HG02588 (cell line): ENCODE measurements at regions not wholly inside any gene's neighbourhood (a gene's known extent, or its start where the extent isn't known, plus 50 kb on each side); places are given as distances from the start of the nearest gene placed in this dataset.
A peak's percentile ranks its signal among the peaks of the same experiment; 100 is the strongest.
"Not testable (repeated sequence)": the region's sequence is repeated elsewhere in the genome, so short reads cannot be mapped to it uniquely, and the experiment has no call there.

Experiments
- ATAC-seq: cut with Tn5 transposase; IDR thresholded peaks from one replicate; pipeline ENCODE4 v1.9.1; 2021; ENCODE audit warnings: mild to moderate bottlenecking, moderate library complexity; ENCODE audit not compliant: unreplicated experiment

GRCh38 chrY:7881696-7882095, 970.1 kb upstream of the AMELY start:
- ATAC-seq: no peak

GRCh38 chrY:7879245-7879644, 967.7 kb upstream of the AMELY start:
- ATAC-seq: no peak

- no peak for ATAC-seq
Measured at GRCh38 chrY:7878719-7879118, 967.2 kb upstream of the AMELY start.

- ATAC-seq: no peak
Measured at GRCh38 chrY:7877458-7877857, 965.9 kb upstream of the AMELY start.

GRCh38 chrY:7874080-7874479, 962.5 kb upstream of the AMELY start:
- ATAC-seq: no peak

- no peak for ATAC-seq
Measured at GRCh38 chrY:7871304-7871932, 959.9 kb upstream of the AMELY start.

- no peak for ATAC-seq
Measured at GRCh38 chrY:7866976-7867375, 955.4 kb upstream of the AMELY start.

- ATAC-seq: no peak
Measured at GRCh38 chrY:7860781-7861614, 949.4 kb upstream of the AMELY start.

- no peak for ATAC-seq
Measured at GRCh38 chrY:7850191-7850590, 938.6 kb upstream of the AMELY start.

- no peak for ATAC-seq
Measured at GRCh38 chrY:7845776-7846175, 934.2 kb upstream of the AMELY start.

- no peak for ATAC-seq
Measured at GRCh38 chrY:7837046-7837445, 925.5 kb upstream of the AMELY start.

- no peak for ATAC-seq
Measured at GRCh38 chrY:7836366-7836765, 924.8 kb upstream of the AMELY start.

GRCh38 chrY:7835416-7835815, 923.9 kb upstream of the AMELY start:
- no peak for ATAC-seq

GRCh38 chrY:7834284-7834683, 922.7 kb upstream of the AMELY start:
- no peak for ATAC-seq

GRCh38 chrY:7830881-7831280, 919.3 kb upstream of the AMELY start:
- not testable (repeated sequence) for ATAC-seq

GRCh38 chrY:7826533-7826932, 915.0 kb upstream of the AMELY start:
- no peak for ATAC-seq

- no peak for ATAC-seq
Measured at GRCh38 chrY:7825874-7826273, 914.3 kb upstream of the AMELY start.

- no peak for ATAC-seq
Measured at GRCh38 chrY:7821295-7822035, 909.9 kb upstream of the AMELY start.

- peak; percentile 53 for ATAC-seq
Measured at GRCh38 chrY:7818924-7819323, 907.4 kb upstream of the AMELY start.

- no peak for ATAC-seq
Measured at GRCh38 chrY:7816567-7816966, 905.0 kb upstream of the AMELY start.

- ATAC-seq: no peak
Measured at GRCh38 chrY:7815921-7816320, 904.4 kb upstream of the AMELY start.

GRCh38 chrY:7815285-7815684, 903.7 kb upstream of the AMELY start:
- ATAC-seq: no peak
